ENCODE measurements at regions not wholly inside any gene's neighbourhood (a gene's known extent, or its start where the extent isn't known, plus 50 kb on each side); places are given as distances from the start of the nearest gene placed in this dataset.

DNA sequence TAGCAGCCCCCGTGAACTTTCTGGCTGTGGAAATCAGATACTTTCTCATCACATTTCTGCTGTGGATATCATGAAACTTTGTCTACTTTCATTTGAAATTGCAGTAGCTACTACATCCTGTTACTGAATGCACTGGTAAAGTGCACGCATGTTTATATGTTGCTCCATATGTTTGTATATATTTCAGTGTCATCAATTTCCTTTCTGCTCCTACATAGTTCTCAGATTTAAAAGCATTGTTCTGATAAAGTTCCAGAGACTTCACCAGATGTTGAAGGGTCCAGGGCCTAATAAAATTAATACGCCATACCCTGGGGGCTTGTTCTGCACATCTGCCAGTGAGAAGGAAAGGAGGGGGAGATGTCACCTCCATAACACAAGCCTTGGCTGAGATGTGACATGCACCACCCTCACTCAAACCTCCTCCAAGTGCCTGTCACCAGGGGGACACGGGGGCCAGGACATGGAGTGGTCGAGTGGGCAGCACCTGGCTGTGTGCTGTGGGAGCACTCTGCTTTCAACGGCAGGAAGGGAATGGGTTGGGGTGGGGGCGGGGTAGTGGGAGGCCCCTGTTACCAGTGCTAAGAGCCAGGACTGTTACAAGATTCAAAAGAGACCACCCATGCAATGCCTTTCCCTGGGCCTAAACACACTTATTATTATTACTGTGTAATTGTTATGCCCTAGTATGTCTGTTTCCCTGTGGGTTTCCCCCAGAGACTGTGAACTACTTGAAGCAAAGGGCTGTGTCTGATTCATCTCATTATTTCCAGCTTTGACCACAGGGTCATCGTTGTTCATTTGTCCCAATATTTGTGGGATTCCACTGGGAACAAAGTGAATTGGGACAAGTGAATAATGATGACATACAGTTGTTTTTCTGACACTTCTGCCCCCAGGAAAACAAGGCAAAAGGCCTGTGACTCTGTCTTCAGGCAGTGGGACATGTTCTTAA is 193.4 kb downstream of the FOXL1 start:
- peak in 1 of 2 donors; percentile 65 for DNase-seq (ENCODE audit: low read depth in 2 of 2)

DNA sequence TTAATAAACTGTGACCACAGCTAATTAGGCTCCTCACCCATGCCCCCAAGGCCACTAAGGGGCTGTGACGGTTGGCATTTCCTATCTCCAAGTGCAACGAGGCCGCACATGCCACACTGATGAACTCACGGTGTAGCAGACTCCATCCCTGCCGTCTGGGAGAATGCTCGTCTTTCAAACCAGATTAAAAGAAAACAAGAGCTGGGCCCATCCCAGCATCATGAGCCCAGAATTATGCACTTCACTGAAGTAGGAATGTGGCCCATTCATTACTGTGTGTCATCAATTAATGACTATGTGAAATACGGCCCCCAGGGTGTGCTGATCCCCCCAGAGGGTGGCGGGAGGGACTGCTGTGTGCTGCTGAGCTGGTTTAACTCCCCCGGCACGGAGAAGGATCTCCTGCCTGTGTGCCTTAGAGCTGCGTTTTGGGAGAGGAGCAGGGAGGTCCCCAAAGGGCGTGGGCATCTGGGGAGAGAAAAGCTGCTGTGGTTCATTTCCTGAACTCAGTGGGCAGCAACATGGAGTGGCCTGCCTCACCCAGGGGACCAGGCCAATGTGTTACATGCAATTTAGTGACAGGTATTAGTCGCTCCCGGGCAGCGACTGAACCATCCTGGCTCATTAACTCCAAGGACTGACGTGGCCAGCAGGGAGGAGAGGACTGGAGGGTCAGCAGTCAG is 194.5 kb downstream of the FOXL1 start:
- peak in 1 of 2 donors; percentile 35 for DNase-seq (ENCODE audit: low read depth in 2 of 2)

GRCh38 chr16:86773354-86773715 is 195.0 kb downstream of the FOXL1 start:
- DNase-seq (ENCODE audit: low read depth in 2 of 2): no peak

DNA sequence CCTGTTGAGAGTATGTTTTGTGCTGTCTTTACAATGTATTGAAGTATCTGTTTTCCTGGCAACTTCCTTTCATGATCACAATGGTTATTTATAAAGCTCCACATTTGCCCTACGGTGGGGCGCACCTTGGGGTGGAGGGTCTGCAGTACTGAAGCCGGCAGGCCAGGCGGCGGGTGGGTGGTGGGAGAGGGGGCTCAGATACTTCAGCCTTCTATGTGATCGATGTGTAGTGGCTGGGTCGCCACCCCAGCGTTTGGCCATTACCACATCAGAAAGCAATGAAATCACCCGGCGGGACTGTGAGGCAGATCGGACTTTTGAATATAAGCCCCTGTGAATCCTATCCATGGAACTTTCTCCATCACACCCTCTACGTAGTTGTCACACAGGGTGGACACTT is 196.6 kb downstream of the FOXL1 start:
- DNase-seq (ENCODE audit: low read depth in 2 of 2): no peak

GRCh38 chr16:86775511-86775921 is 197.2 kb downstream of the FOXL1 start:
- no peak for DNase-seq (ENCODE audit: low read depth in 2 of 2)

- no peak for DNase-seq (ENCODE audit: low read depth in 2 of 2)
Measured at GRCh38 chr16:86777381-86777946, 199.1 kb downstream of the FOXL1 start.

DNA sequence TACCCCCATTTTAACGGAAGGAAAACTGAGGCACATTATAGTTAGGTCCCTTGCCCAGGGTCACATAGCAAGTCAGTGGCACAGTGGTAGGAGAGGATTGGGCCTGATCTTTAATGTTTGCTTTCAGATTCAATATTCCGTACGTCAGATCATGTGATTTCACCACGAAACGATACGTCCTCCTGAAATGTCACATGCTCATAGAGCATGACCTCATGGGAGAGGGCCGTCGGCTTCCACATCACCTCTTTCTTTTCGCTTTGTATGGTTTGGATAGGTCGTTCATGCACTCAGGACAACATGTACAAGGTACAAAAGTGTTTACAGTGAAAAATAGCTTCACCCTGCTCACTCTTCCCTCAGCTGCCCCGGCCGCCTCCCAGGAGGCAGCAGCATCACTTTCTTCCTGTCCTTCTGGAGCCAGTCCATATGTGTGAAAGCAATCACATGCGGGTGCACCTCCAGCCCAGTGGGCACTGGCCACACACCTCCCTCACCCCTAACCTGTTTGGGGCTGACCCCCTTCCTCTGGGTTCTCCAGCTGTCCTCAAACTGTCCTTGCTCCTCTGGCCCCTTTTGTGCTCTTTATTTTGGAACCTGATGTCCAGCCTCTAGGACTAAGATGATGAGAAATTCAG is 199.9 kb downstream of the FOXL1 start:
- no peak for DNase-seq (ENCODE audit: low read depth in 2 of 2)

DNA sequence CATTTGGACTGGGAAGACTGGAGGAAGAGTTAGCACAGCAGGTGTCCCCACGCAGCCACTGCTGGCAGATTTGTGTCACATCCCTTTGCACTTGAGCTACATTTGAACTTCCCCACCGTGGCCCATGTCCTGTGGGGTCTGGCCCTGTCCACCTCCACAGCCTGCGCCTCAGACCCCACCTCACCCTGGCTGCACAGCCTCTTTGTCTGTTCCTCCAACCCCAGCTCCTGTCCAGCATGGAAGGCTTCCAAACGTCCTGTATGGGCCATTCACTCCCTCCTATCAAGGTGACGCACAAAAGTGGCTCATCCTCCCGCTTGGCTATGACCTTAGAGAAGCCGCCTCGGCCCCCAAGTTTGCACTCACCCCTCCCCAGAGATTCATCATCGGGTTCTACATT is 200.6 kb downstream of the FOXL1 start:
- no peak for DNase-seq (ENCODE audit: low read depth in 2 of 2)

DNA sequence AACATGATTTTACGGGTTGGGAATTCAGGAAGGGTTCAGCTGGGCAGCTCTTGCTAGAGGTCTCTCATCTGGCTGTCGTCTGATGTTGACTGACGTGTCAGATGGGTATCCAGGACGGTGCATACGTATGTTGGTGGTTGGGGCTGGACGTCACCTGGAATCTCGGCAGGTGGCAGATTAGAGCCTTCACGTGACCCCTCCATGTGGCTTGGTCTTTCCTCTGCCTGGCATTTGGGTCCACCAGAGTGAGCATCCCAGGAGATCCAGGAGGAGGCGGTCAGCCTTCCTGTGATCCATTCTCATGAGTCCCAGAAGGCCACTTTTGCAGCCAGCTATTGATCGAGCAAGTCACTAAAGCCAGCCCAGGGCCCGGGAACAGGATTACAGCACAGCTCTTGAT is 202.7 kb downstream of the FOXL1 start:
- no peak for DNase-seq (ENCODE audit: low read depth in 2 of 2)

- DNase-seq (ENCODE audit: low read depth in 2 of 2): peak in 1 of 2 donors; percentile 34
Measured at GRCh38 chr16:86783636-86784626, 205.6 kb downstream of the FOXL1 start.

DNA sequence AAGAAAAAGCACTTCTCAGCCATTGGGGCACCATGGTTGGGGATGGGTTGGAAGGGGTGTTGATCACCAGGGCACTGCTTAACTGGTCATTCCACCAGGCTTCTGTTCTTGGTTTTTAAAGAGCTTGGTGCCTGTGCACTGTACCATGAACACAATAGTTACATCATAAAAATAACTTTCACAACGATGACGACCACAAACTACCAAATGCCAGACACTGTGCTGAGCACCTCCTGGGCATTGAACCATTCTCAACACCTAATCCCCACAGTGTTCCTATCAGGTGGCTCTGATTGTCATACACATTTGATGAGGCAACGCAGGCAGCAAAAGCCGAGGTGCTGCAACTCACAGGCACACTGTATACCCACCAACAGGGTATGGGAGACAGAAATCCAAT is 208.0 kb downstream of the FOXL1 start:
- no peak for DNase-seq (ENCODE audit: low read depth in 2 of 2)

DNA sequence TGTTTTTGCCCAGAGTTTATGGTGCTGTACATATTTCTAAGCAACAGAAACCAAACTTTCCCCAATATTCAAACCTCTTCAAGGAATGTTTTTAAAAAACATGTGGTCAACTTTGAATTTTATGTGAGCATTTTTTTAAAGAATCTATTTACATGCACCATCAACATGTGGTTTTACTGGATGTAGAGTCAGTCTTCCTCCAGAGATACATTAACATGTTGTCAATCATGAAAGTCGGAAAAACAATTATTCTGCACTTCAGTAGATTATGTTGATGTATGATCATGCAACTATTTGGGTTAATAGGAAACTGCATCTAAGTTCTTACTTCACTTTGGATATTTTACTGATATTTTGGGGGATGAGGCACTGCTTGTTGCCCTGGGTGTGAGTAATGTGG is 208.6 kb downstream of the FOXL1 start:
- DNase-seq (ENCODE audit: low read depth in 2 of 2): no peak

GRCh38 chr16:86787538-86787937 is 209.2 kb downstream of the FOXL1 start:
- no peak for DNase-seq (ENCODE audit: low read depth in 2 of 2)

- no peak for DNase-seq (ENCODE audit: low read depth in 2 of 2)
Measured at GRCh38 chr16:86789621-86790051, 211.3 kb downstream of the FOXL1 start.

DNA sequence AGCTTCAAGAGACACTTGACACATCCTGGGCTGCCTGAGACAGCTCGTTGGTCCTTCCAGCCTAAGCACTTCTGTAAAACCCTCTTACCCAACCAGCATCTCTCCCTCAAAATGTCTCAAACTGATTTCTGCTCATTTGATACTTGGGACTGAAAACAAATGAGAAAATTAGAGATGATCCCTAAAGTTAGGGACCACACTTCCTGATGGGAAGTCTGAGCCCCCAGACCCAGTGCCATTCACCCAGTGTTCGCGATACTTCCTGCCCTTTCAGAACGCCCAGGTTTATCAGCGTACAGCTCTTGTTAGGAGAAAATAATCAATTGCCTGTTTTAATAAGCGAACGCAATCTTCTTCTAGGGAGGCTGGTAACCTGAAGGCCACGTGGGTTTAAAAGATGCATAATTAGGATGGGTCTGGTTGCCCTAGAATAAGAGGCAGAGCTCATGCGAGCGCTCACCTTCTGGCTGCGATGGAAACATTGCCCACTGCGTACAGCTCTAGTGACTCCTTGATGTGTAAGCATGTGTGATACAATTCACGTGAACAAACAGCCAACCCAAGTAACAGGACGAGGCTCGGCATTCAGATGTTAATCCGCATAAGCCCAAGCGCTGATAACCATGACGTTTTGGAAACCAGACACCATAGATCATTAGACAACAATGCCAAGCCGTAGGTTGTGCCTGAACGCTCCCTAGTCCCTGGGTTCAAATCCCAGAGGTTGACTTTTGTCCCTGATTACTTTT is 213.1 kb downstream of the FOXL1 start:
- DNase-seq (ENCODE audit: low read depth in 2 of 2): no peak

GRCh38 chr16:86794216-86794864 is 216.0 kb downstream of the FOXL1 start:
- DNase-seq (ENCODE audit: low read depth in 2 of 2): no peak

DNA sequence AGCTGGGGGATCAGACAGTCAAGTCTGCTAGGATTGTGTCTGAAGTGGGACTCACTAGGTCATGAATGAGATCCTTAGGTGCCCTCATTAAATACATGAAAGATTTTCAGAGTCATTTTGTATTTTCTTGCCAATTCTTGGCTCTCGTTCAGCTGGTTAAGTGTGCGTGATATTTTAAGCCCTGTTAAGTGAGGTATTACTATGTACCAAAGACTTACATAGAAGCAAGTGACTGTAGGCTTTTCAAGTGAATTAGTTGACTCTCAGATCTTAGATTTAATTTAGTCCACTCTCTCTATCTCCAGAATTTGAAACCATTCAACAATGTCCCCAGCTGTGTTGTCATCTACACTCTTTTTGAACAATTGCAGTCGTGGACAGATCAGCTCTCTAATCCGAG is 219.4 kb downstream of the FOXL1 start:
- no peak for DNase-seq (ENCODE audit: low read depth in 2 of 2)

DNA sequence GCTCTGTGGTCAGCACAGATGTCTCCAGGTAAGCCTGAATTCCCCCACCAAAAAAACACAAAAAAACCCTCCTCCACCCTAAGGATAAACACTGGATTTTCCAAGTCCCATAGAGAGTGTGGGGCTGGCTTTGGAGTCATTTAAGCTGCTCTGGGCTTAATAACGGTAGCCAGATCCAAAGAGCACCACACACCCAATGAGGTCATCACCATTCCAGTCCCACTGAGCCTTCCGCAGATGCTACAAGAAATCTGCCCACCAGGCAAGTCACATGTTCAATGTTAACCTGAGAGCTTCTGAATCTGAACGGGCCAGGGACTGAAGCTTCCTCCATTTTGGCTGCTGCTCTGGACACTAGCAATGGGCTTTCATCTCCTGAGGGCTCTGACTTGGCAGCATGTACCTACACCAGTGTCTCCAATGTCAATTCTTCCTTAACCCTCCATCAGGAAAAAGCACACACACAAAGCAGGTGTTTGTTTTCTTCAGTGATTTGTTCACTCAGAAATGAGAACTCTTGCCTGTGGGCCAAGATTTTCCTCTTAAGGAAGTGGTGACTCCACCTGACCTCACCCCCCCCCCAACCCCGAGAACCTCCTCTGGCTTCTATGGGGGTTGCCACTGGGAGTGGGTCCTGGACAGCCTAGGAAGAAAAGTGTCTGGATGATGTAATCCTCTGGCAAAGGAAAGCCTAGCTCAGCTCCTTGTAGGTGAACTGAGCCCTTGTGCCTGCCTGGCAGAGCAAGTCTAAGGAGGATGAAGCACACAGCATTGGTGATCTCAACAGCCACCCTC is 220.1 kb downstream of the FOXL1 start:
- DNase-seq (ENCODE audit: low read depth in 2 of 2): peak in 1 of 2 donors; percentile 65

GRCh38 chr16:86799367-86799766 is 221.0 kb downstream of the FOXL1 start:
- DNase-seq (ENCODE audit: low read depth in 2 of 2): no peak
